ENCODE measurements at regions not wholly inside any gene's neighbourhood (a gene's known extent, or its start where the extent isn't known, plus 50 kb on each side); places are given as distances from the start of the nearest gene placed in this dataset.

DNA sequence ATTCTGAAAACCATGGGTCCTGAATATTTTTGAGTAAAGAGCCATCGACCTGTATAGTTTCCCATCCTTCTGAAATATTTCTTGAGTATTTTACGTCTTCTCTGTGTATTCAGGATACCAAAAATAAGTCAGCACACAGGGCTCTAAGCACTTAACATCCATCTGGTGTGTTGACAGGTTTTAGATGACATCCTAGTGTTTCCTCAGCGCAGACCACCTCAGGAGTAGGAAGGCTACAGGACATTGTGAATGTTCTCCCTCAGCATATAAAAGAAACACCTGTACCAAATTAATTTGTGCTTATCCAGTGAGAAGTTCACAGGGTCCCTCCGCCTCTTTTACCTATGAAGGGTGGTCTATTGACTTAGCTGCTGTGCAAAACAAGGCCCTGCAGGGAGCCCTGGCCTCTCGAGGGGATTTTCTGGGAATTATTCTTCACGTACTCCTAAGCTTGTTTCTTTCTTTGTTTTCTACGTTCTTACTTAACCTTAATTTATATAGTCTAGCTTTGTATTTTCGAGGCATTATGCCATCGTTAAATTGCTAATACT, 241.8 kb downstream of the FBXO8 start:
- no peak overlapping the region for H3K4me2 ChIP-seq (ENCODE audit: low read length, poor library complexity, severe bottlenecking)
- no peak overlapping the region for H2BK5ac ChIP-seq (ENCODE audit: low read depth, low read length, poor library complexity, severe bottlenecking)
- no peaks in the 10 kb centered on the region for H3K79me1 ChIP-seq (replicated peaks; ENCODE audit: low read length, poor library complexity, severe bottlenecking)
- H4K8ac ChIP-seq (ENCODE audit: low read length) = no peak overlapping the region
- H3K4me1 ChIP-seq (ENCODE audit: control insufficient read depth, insufficient read depth, low read depth, low read length) = no peaks in the 10 kb centered on the region
- H3K9me3 ChIP-seq (ENCODE audit: control insufficient read depth, low read length) = no peaks in the 10 kb centered on the region
- H3K23ac ChIP-seq (ENCODE audit: low read length in 2 of 2) = no peak overlapping the region
- no peaks in the 10 kb centered on the region for H3K36me3 ChIP-seq (ENCODE audit: control insufficient read depth in 1 of 2, insufficient read depth in 2 of 2, low read depth in 1 of 2, low read length in 2 of 2)
- H3K27ac ChIP-seq (ENCODE audit: low read length, poor library complexity, severe bottlenecking) = no peak overlapping the region
- no peak overlapping the region for H4K91ac ChIP-seq (ENCODE audit: low read length)
- no peak overlapping the region for H3K18ac ChIP-seq (ENCODE audit: low read depth in 1 of 2, low read length in 2 of 2)
- H2BK15ac ChIP-seq (ENCODE audit: low read depth, poor library complexity, severe bottlenecking) = no peak overlapping the region
- 71% methylated on average over 7 of the region's 9 CpGs for WGBS
- H2BK120ac ChIP-seq (ENCODE audit: low read depth, low read length) = no peak overlapping the region
- no peak overlapping the region for H3K14ac ChIP-seq (ENCODE audit: low read length in 2 of 2)
- no peak overlapping the region for H3K9ac ChIP-seq (ENCODE audit: low read length)
- no peak overlapping the region for H2AK5ac ChIP-seq (ENCODE audit: low read length, severe bottlenecking)
- no peak overlapping the region for H3K4me3 ChIP-seq (ENCODE audit: insufficient read depth in 1 of 2, low read depth in 1 of 2, low read length in 2 of 2)
- no peak overlapping the region for H3K4ac ChIP-seq (ENCODE audit: low read depth in 1 of 2, low read length in 2 of 2)
- no peak for DNase-seq
- no peak overlapping the region for H2AFZ ChIP-seq (ENCODE audit: low read depth, low read length)
- H3K27me3 ChIP-seq (ENCODE audit: control insufficient read depth in 1 of 2, insufficient read depth in 1 of 2, low read length in 2 of 2) = no peaks in the 10 kb centered on the region
- no peak overlapping the region for H2BK12ac ChIP-seq (ENCODE audit: low read length in 2 of 2)

- no peak for DNase-seq
- Histone ChIP-seq H3K27me3 (ENCODE audit: control insufficient read depth in 1 of 2, insufficient read depth in 1 of 2, low read length in 2 of 2) (no peaks in the 10 kb centered on the region), H2BK15ac (ENCODE audit: low read depth, poor library complexity, severe bottlenecking) (no peak overlapping the region), H3K79me1 (replicated peaks; ENCODE audit: low read length, poor library complexity, severe bottlenecking) (no peaks in the 10 kb centered on the region), H2AFZ (ENCODE audit: low read depth, low read length) (no peak overlapping the region), H3K9ac (ENCODE audit: low read length) (no peak overlapping the region), H3K23ac (ENCODE audit: low read length in 2 of 2) (no peak overlapping the region), H3K4me3 (ENCODE audit: insufficient read depth in 1 of 2, low read depth in 1 of 2, low read length in 2 of 2) (no peak overlapping the region), H3K14ac (ENCODE audit: low read length in 2 of 2) (no peak overlapping the region), H3K4me1 (ENCODE audit: control insufficient read depth, insufficient read depth, low read depth, low read length) (no peaks in the 10 kb centered on the region), H3K9me3 (ENCODE audit: control insufficient read depth, low read length) (no peaks in the 10 kb centered on the region), H3K4me2 (ENCODE audit: low read length, poor library complexity, severe bottlenecking) (no peak overlapping the region), H3K4ac (ENCODE audit: low read depth in 1 of 2, low read length in 2 of 2) (no peak overlapping the region), H3K27ac (ENCODE audit: low read length, poor library complexity, severe bottlenecking) (no peak overlapping the region), H2AK5ac (ENCODE audit: low read length, severe bottlenecking) (no peak overlapping the region), H2BK5ac (ENCODE audit: low read depth, low read length, poor library complexity, severe bottlenecking) (no peak overlapping the region), H4K8ac (ENCODE audit: low read length) (no peak overlapping the region), H3K18ac (ENCODE audit: low read depth in 1 of 2, low read length in 2 of 2) (no peak overlapping the region), H2BK120ac (ENCODE audit: low read depth, low read length) (no peak overlapping the region), H3K36me3 (ENCODE audit: control insufficient read depth in 1 of 2, insufficient read depth in 2 of 2, low read depth in 1 of 2, low read length in 2 of 2) (no peaks in the 10 kb centered on the region), H4K91ac (ENCODE audit: low read length) (no peak overlapping the region), H2BK12ac (ENCODE audit: low read length in 2 of 2) (no peak overlapping the region)
These were observed 243.2 kb downstream of the FBXO8 start for GRCh38 chr4:174040287-174040686.

DNA sequence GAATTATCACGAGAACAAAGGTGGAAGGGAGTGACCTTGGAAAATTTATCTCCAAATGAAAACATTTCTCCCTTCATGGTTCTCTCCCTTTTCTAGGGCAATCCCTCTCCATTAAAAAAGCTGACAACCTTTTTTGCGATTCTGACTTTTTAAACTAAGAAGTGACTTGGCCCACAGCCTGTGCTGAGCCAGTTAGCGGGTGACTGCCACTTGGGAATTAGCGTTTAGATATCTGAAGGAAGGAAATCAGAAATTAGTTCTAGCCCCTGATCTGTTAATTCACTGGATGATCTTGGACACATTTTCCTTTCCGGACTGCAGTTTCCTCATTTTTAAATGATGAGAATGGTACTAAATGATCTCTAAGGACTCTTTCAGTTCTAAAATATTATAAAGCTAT, 245.0 kb downstream of the FBXO8 start:
- Histone ChIP-seq H2BK5ac (ENCODE audit: low read depth, low read length, poor library complexity, severe bottlenecking) (no peak overlapping the region), H2BK12ac (ENCODE audit: low read length in 2 of 2) (no peak overlapping the region), H3K23ac (ENCODE audit: low read length in 2 of 2) (no peak overlapping the region), H3K4ac (ENCODE audit: low read depth in 1 of 2, low read length in 2 of 2) (no peak overlapping the region), H3K14ac (ENCODE audit: low read length in 2 of 2) (no peak overlapping the region), H3K4me2 (ENCODE audit: low read length, poor library complexity, severe bottlenecking) (no peak overlapping the region), H4K91ac (ENCODE audit: low read length) (no peak overlapping the region), H3K4me1 (ENCODE audit: control insufficient read depth, insufficient read depth, low read depth, low read length) (no peaks in the 10 kb centered on the region), H3K9me3 (ENCODE audit: control insufficient read depth, low read length) (no peaks in the 10 kb centered on the region), H4K8ac (ENCODE audit: low read length) (no peak overlapping the region), H2BK120ac (ENCODE audit: low read depth, low read length) (no peak overlapping the region), H2AFZ (ENCODE audit: low read depth, low read length) (no peak overlapping the region), H2AK5ac (ENCODE audit: low read length, severe bottlenecking) (no peak overlapping the region), H3K36me3 (ENCODE audit: control insufficient read depth in 1 of 2, insufficient read depth in 2 of 2, low read depth in 1 of 2, low read length in 2 of 2) (no peaks in the 10 kb centered on the region), H3K18ac (ENCODE audit: low read depth in 1 of 2, low read length in 2 of 2) (no peak overlapping the region), H3K27ac (ENCODE audit: low read length, poor library complexity, severe bottlenecking) (no peak overlapping the region), H3K79me1 (replicated peaks; ENCODE audit: low read length, poor library complexity, severe bottlenecking) (no peaks in the 10 kb centered on the region), H3K9ac (ENCODE audit: low read length) (peak overlapping the region; percentile 68), H3K4me3 (ENCODE audit: insufficient read depth in 1 of 2, low read depth in 1 of 2, low read length in 2 of 2) (no peak overlapping the region), H2BK15ac (ENCODE audit: low read depth, poor library complexity, severe bottlenecking) (no peak overlapping the region), H3K27me3 (ENCODE audit: control insufficient read depth in 1 of 2, insufficient read depth in 1 of 2, low read length in 2 of 2) (no peaks in the 10 kb centered on the region)
- WGBS = 89% methylated on average over 4 of the region's 5 CpGs
- no peak for DNase-seq

GRCh38 chr4:174037631-174038030, 245.8 kb downstream of the FBXO8 start:
- Histone ChIP-seq H3K18ac (ENCODE audit: low read depth in 1 of 2, low read length in 2 of 2) (no peak overlapping the region), H3K4ac (ENCODE audit: low read depth in 1 of 2, low read length in 2 of 2) (no peak overlapping the region), H2BK5ac (ENCODE audit: low read depth, low read length, poor library complexity, severe bottlenecking) (no peak overlapping the region), H2BK15ac (ENCODE audit: low read depth, poor library complexity, severe bottlenecking) (no peak overlapping the region), H4K91ac (ENCODE audit: low read length) (no peak overlapping the region), H3K27me3 (ENCODE audit: control insufficient read depth in 1 of 2, insufficient read depth in 1 of 2, low read length in 2 of 2) (no peaks in the 10 kb centered on the region), H3K9me3 (ENCODE audit: control insufficient read depth, low read length) (no peaks in the 10 kb centered on the region), H2AFZ (ENCODE audit: low read depth, low read length) (no peak overlapping the region), H3K23ac (ENCODE audit: low read length in 2 of 2) (no peak overlapping the region), H3K4me1 (ENCODE audit: control insufficient read depth, insufficient read depth, low read depth, low read length) (no peaks in the 10 kb centered on the region), H2BK12ac (ENCODE audit: low read length in 2 of 2) (no peak overlapping the region), H3K36me3 (ENCODE audit: control insufficient read depth in 1 of 2, insufficient read depth in 2 of 2, low read depth in 1 of 2, low read length in 2 of 2) (no peaks in the 10 kb centered on the region), H4K8ac (ENCODE audit: low read length) (no peak overlapping the region), H3K14ac (ENCODE audit: low read length in 2 of 2) (no peak overlapping the region), H3K4me2 (ENCODE audit: low read length, poor library complexity, severe bottlenecking) (no peak overlapping the region), H2AK5ac (ENCODE audit: low read length, severe bottlenecking) (no peak overlapping the region), H3K9ac (ENCODE audit: low read length) (no peak overlapping the region), H2BK120ac (ENCODE audit: low read depth, low read length) (no peak overlapping the region), H3K4me3 (ENCODE audit: insufficient read depth in 1 of 2, low read depth in 1 of 2, low read length in 2 of 2) (no peak overlapping the region), H3K27ac (ENCODE audit: low read length, poor library complexity, severe bottlenecking) (no peak overlapping the region), H3K79me1 (replicated peaks; ENCODE audit: low read length, poor library complexity, severe bottlenecking) (no peaks in the 10 kb centered on the region)
- DNase-seq = no peak
- 76% methylated on average over 2 of the region's 3 CpGs for WGBS

Data from mesenchymal stem cell (in vitro differentiated cells and primary cell).